GM12878 (cell line): ENCODE measurements at regions not wholly inside any gene's neighbourhood (a gene's known extent, or its start where the extent isn't known, plus 50 kb on each side); places are given as distances from the start of the nearest gene placed in this dataset.
"Not testable (repeated sequence)": the region's sequence is repeated elsewhere in the genome, so short reads cannot be mapped to it uniquely, and the experiment has no call there.

ENCODE experiments used
- ATAC-seq: fragments of 200-7000 bp; cut with Tn5 transposase; 3 replicates; pipeline ENCODE4 v1.9.1; 2020; ENCODE audit warnings: mild to moderate bottlenecking, moderate library complexity
- BruUV-seq: library from RNA; stranded (reverse); fragments of 400-500 nt; replicated peaks from 2 replicates; lab custom pipeline; 2021; lab: Mats Ljungman, UMichigan
- CTCF ChIA-PET: fragments of 300-600 bp; sonication (Branson Sonifier 250); formaldehyde crosslinking; extraction: SDS; loops from one replicate; lab custom pipeline; 2021; ENCODE audit warnings: inconsistent platforms; lab: Yijun Ruan, JAX
- POLR2A ChIA-PET: fragments of 350-600 bp; formaldehyde crosslinking; extraction: SDS; loops from one replicate; lab custom pipeline; 2021; ENCODE audit warnings: inconsistent platforms; lab: Charles Lee
- RAD21 ChIA-PET: fragments of 300-600 bp; sonication (Branson Sonifier 250); formaldehyde crosslinking; loops from one replicate; lab custom pipeline; 2023; ENCODE audit warnings: antibody characterized with exemption; ENCODE audit not compliant: unreplicated experiment; lab: Charles Lee
- SMC1A ChIA-PET: fragments of 300-600 bp; sonication (Branson Sonifier 250); formaldehyde crosslinking; loops from one replicate; lab custom pipeline; 2023; ENCODE audit not compliant: unreplicated experiment, uncharacterized antibody; lab: Charles Lee
- DNase-seq: peaks from one replicate; pipeline ENCODE4 v3.0.0-alpha.2; 2011; ENCODE audit warnings: low read depth, low spot score
- FAIRE-seq: peaks from 3 replicates; lab custom pipeline; 2011; peaks lifted over from hg19 to GRCh38; lab: Jason Lieb, UNC
- H2AFZ ChIP-seq: 2 replicates; pipeline ENCODE4 v1.6.0; 2011; ENCODE audit warnings: low read depth, low read length, control low read depth; ENCODE audit not compliant: control insufficient read depth
- H3K27ac ChIP-seq: 2 replicates; pipeline ENCODE4 v1.5.1; 2011; ENCODE audit warnings: control low read depth; ENCODE audit not compliant: control insufficient read depth, insufficient read depth
- H3K27me3 ChIP-seq, 2 experiments: replicated peaks in 1 of 2; 2 replicates each; pipeline versions ENCODE4 v1.6.0 to v1.6.1; 2011; ENCODE audit warnings: low read length in 1 of 2; ENCODE audit not compliant: control insufficient read depth in 2 of 2, insufficient read depth in 2 of 2
- H3K36me3 ChIP-seq, 2 experiments: 2 replicates each; pipeline ENCODE4 v1.5.1; 2011; ENCODE audit warnings: low read length in 1 of 2; ENCODE audit not compliant: control insufficient read depth in 2 of 2, insufficient read depth in 2 of 2
- H3K4me1 ChIP-seq: 2 replicates; pipeline ENCODE4 v1.6.1; 2011; ENCODE audit warnings: mild to moderate bottlenecking, low read length, moderate library complexity, mixed read lengths; ENCODE audit not compliant: control insufficient read depth, insufficient read depth
- H3K4me2 ChIP-seq: 2 replicates; pipeline ENCODE4 v1.6.0; 2011; ENCODE audit warnings: control low read depth; ENCODE audit not compliant: control insufficient read depth, insufficient read depth
- H3K4me3 ChIP-seq: fragments of 200-600 bp; sonication (generic); 2 replicates; pipeline ENCODE4 v1.5.1; 2016
- H3K79me2 ChIP-seq: 2 replicates; pipeline ENCODE4 v1.6.0; 2011; ENCODE audit warnings: low read length; ENCODE audit not compliant: control insufficient read depth, insufficient read depth
- H3K9ac ChIP-seq: 2 replicates; pipeline ENCODE4 v1.8.0; 2011; ENCODE audit warnings: low read length, control low read depth, mixed read lengths; ENCODE audit not compliant: control insufficient read depth, insufficient read depth
- H3K9me3 ChIP-seq: replicated peaks from 3 replicates; pipeline ENCODE4 v1.5.1; 2011; ENCODE audit warnings: mild to moderate bottlenecking, low read length; ENCODE audit not compliant: control insufficient read depth, insufficient read depth
- H4K20me1 ChIP-seq: 2 replicates; pipeline ENCODE4 v1.6.0; 2011; ENCODE audit not compliant: control insufficient read depth, insufficient read depth
- JUNB ChIP-seq: IDR thresholded peaks from 2 replicates; pipeline ENCODE4 v1.6.1; 2016; ENCODE audit warnings: antibody characterized with exemption, mild to moderate bottlenecking
- RAD51 ChIP-seq: fragments of 450-650 bp; IDR thresholded peaks from 2 replicates; pipeline ENCODE4 v1.6.1; 2016; ENCODE audit warnings: moderate library complexity, mild to moderate bottlenecking, inconsistent platforms
- WGBS: methylation state at CpG from one replicate; pipeline ENCODE4 v1.1.6; 2016; ENCODE audit warnings: low lambda C conversion rate; ENCODE audit not compliant: insufficient replicate concordance, insufficient coverage; ENCODE audit errors: missing lambda C conversion rate; 5-methylcytosine and 5-hydroxymethylcytosine counted together
- in situ Hi-C: fragments of 300-500 bp; cut with MboI; formaldehyde crosslinking; loops from 9 replicates; pipeline ENCODE4 v1.14.3; 2018; ENCODE audit warnings: mixed read lengths
- intact Hi-C: fragments of 100-400 bp; cut with micrococcal nuclease; formaldehyde crosslinking; loops from one replicate; pipeline ENCODE4 v1.14.2; 2022; ENCODE audit not compliant: unreplicated experiment

DNA sequence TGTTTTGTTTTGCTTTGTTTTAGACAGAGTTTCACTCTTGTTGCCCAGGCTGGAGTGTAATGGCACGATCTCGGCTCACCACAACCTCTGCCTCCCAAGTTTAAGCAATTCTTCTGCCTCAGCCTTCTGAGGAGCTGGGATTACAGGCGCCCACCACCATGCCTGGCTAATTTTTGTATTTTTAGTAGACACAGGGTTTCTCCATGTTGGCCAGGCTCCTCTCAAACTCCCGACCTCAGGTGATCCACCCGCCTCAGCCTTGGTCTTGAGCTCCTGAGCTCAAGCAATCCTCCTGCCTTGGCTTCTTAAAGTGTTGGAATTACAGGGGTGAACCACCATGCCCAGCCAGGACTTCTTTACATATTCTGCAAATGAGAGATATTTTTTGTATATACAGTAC, 57.5 kb upstream of the WNT7B start:
- H3K27me3 ChIP-seq, H3K9ac ChIP-seq, POLR2A ChIA-PET, BruUV-seq, H2AFZ ChIP-seq, H4K20me1 ChIP-seq, H3K9me3 ChIP-seq, H3K4me3 ChIP-seq, H3K4me2 ChIP-seq, intact Hi-C loops, H3K36me3 ChIP-seq, H3K4me1 ChIP-seq, ATAC-seq, in situ Hi-C loops, FAIRE-seq, DNase-seq, H3K27ac ChIP-seq, H3K79me2 ChIP-seq: not testable (repeated sequence)
- ChIA-PET SMC1A (interaction anchor here (1.6 kb wide), 1 partner anchor 28 kb away, joined by 5 read pairs; no protein-coding TSS in a partner anchor), RAD21 (interaction anchor here (0.7 kb wide), 1 partner anchor 38 kb away, joined by 3 read pairs; no protein-coding TSS in a partner anchor), CTCF (interaction anchor here (0.7 to 1.6 kb wide), 5 partner anchors 19 to 242 kb away, joined by 3 to 8 read pairs (median 4); no protein-coding TSS in a partner anchor)
- 76% methylated on average over 5 of the region's 5 CpGs for WGBS

GRCh38 chr22:46035380-46035741, 58.4 kb upstream of the WNT7B start:
- in situ Hi-C loops = no loop called here
- Histone ChIP-seq H2AFZ (peak overlapping the region; percentile 91), H3K36me3 (no peaks in the 10 kb centered on the region), H3K9me3 (no peaks in the 10 kb centered on the region), H3K4me3 (peak overlapping the region; percentile 81), H3K79me2 (no peaks in the 10 kb centered on the region; the same call in 1 of the 2 replicates), H3K9ac (peak overlapping the region; percentile 69), H3K4me1 (peaks cover 9% of the 10 kb centered on the region), H4K20me1 (no peaks in the 10 kb centered on the region), H3K27me3 (no peaks in the 10 kb centered on the region), H3K4me2 (peak overlapping the region; percentile 93), H3K27ac (peak overlapping the region; percentile 58)
- CTCF ChIA-PET = interaction anchor here (1.0 to 1.8 kb wide), 2 partner anchors 29 to 40 kb away, joined by 3 to 9 read pairs; no protein-coding TSS in a partner anchor
- POLR2A ChIA-PET = interaction anchor here (0.5 to 1.9 kb wide), 3 partner anchors 16 to 728 kb away, joined by 3 to 6 read pairs (median 5); no protein-coding TSS in a partner anchor
- WGBS = 6% methylated on average over 16 of the region's 16 CpGs
- no TSS peak for BruUV-seq
- FAIRE-seq (no peak), ATAC-seq (no peak), DNase-seq (no peak)
- SMC1A ChIA-PET = interaction anchor here (1.6 kb wide), 1 partner anchor 29 kb away, joined by 5 read pairs; no protein-coding TSS in a partner anchor
- intact Hi-C loops = loop anchor here (1.0 kb wide), 1 partner anchor 23 kb away; no protein-coding TSS in a partner anchor
- TF ChIP-seq JUNB (no peak), RAD51 (0 out of 2 replicates have a peak, but pooled peaks have one; percentile 18)
- RAD21 ChIA-PET = interaction anchor here (0.6 to 2.0 kb wide), 5 partner anchors 20 to 117 kb away, joined by 3 to 10 read pairs (median 4); no protein-coding TSS in a partner anchor
